HepG2 (cell line): ENCODE measurements at regions not wholly inside any gene's neighbourhood (a gene's known extent, or its start where the extent isn't known, plus 50 kb on each side); places are given as distances from the start of the nearest gene placed in this dataset.
A peak's percentile ranks its signal among the peaks of the same experiment; 100 is the strongest.

Source experiments
- ATAC-seq: fragments of 200-7000 bp; cut with Tn5 transposase; 3 replicates; pipeline ENCODE4 v1.9.1; 2020; ENCODE audit warnings: mild to moderate bottlenecking, moderate library complexity
- BruUV-seq: library from RNA; stranded (reverse); fragments of 400-500 nt; replicated peaks from 2 replicates; lab custom pipeline; 2021; lab: Mats Ljungman, UMichigan
- CTCF ChIA-PET: fragments of 300-600 bp; formaldehyde crosslinking; extraction: SDS; loops from one replicate; lab custom pipeline; 2021; ENCODE audit warnings: low total read pairs, inconsistent platforms, low intra/inter-chr PET ratio; lab: Yijun Ruan, JAX
- POLR2A ChIA-PET: fragments of 350-600 bp; sonication (Branson Sonifier 250); formaldehyde crosslinking; loops from one replicate; lab custom pipeline; 2020; ENCODE audit warnings: antibody characterized with exemption, inconsistent platforms; lab: Yijun Ruan, JAX
- DNase-seq: peaks from one replicate; pipeline ENCODE4 v3.0.0-alpha.2; 2015; ENCODE audit warnings: low spot score
- FAIRE-seq: peaks from 3 replicates; lab custom pipeline; 2011; peaks lifted over from hg19 to GRCh38; lab: Jason Lieb, UNC
- H2AFZ ChIP-seq: one replicate; pipeline ENCODE4 v1.6.1; 2011; ENCODE audit warnings: low read length, inconsistent platforms
- H3K27ac ChIP-seq: fragments of 300-600 bp; 3 replicates; pipeline ENCODE4 v1.8.0; 2011; ENCODE audit warnings: mixed run types, mild to moderate bottlenecking, mixed read lengths, low read length, inconsistent platforms; ENCODE audit not compliant: insufficient read depth; ENCODE audit errors: extremely low read length
- H3K27me3 ChIP-seq, 2 experiments: fragments of 200-600 bp in 1 of 2; 2 replicates in 1 of 2; 3 replicates in 1 of 2; pipeline versions ENCODE4 v1.6.0 to v1.8.0; 2011; ENCODE audit warnings: low read length in 2 of 2, mild to moderate bottlenecking in 2 of 2, moderate library complexity in 2 of 2, inconsistent platforms in 1 of 2; ENCODE audit not compliant: insufficient read depth in 2 of 2, control insufficient read depth in 1 of 2
- H3K36me3 ChIP-seq, 2 experiments: fragments of 200-600 bp in 1 of 2; replicated peaks in 1 of 2; 2 replicates in 1 of 2; 3 replicates in 1 of 2; pipeline versions ENCODE4 v1.5.1 to v1.8.0; 2011; ENCODE audit warnings: low read length in 2 of 2, inconsistent platforms in 1 of 2; ENCODE audit not compliant: insufficient read depth in 2 of 2, control insufficient read depth in 1 of 2
- H3K4me1 ChIP-seq: 2 replicates; pipeline ENCODE4 v1.5.1; 2012; ENCODE audit warnings: low read length, inconsistent platforms; ENCODE audit not compliant: insufficient read depth
- H3K4me2 ChIP-seq: 2 replicates; pipeline ENCODE4 v1.6.0; 2011; ENCODE audit warnings: low read depth, low read length, inconsistent platforms
- H3K4me3 ChIP-seq, 3 experiments: fragments of 200-600 bp in 1 of 3; sonication (generic), shearing (Covaris generic) in 1 of 3; replicated peaks in 1 of 3; 2 replicates each; pipeline ENCODE4 v1.5.1; 2011 to 2016; ENCODE audit warnings: low read length in 3 of 3, inconsistent platforms in 2 of 3, low read depth in 2 of 3, mild to moderate bottlenecking in 2 of 3, control low read depth in 1 of 3, mixed read lengths in 1 of 3; ENCODE audit not compliant: insufficient read depth in 1 of 3
- H3K79me2 ChIP-seq: one replicate; pipeline ENCODE4 v1.6.1; 2011; ENCODE audit warnings: low read length, inconsistent platforms; ENCODE audit not compliant: insufficient read depth
- H3K9ac ChIP-seq: 2 replicates; pipeline ENCODE4 v1.6.0; 2011; ENCODE audit warnings: mild to moderate bottlenecking, low read depth, low read length, inconsistent platforms; ENCODE audit not compliant: insufficient read depth
- H3K9me3 ChIP-seq: 2 replicates; pipeline ENCODE4 v1.5.1; 2012; ENCODE audit warnings: mild to moderate bottlenecking, low read length
- H4K20me1 ChIP-seq: 2 replicates; pipeline ENCODE4 v1.6.0; 2011; ENCODE audit warnings: inconsistent platforms, mild to moderate bottlenecking, low read length, moderate library complexity; ENCODE audit not compliant: insufficient read depth
- IKZF5 ChIP-seq: IDR thresholded peaks from 2 replicates; pipeline ENCODE4 v1.6.1; 2018; ENCODE audit warnings: missing genetic modification reagents, mild to moderate bottlenecking, missing compliant biosample characterization
- NFAT5 ChIP-seq: sonication (generic); formaldehyde crosslinking; IDR thresholded peaks from 2 replicates; pipeline ENCODE4 v1.4.0; 2020; ENCODE audit warnings: missing genetic modification reagents
- TEAD3 ChIP-seq: optimal IDR thresholded peaks from 2 replicates; pipeline ENCODE3; 2016; ENCODE audit warnings: borderline replicate concordance
- ZBTB20 ChIP-seq: sonication (generic); formaldehyde crosslinking; IDR thresholded peaks from 2 replicates; pipeline ENCODE4 v1.8.1; 2023; ENCODE audit warnings: missing genetic modification reagents, low read depth, mild to moderate bottlenecking, borderline replicate concordance
- ZBTB40 ChIP-seq, 2 experiments: fragments of 450-650 bp in 1 of 2; sonication (generic) in 1 of 2; formaldehyde crosslinking in 1 of 2; IDR thresholded peaks; 2 replicates each; pipeline versions ENCODE4 v1.6.1 to v1.8.0; 2016 to 2022; ENCODE audit warnings: antibody characterized with exemption in 1 of 2, mild to moderate bottlenecking in 1 of 2, missing genetic modification reagents in 1 of 2
- ZKSCAN5 ChIP-seq: sonication (generic); formaldehyde crosslinking; IDR thresholded peaks from 2 replicates; pipeline ENCODE4 v1.5.1; 2020; ENCODE audit warnings: mild to moderate bottlenecking, missing genetic modification reagents
- ZNF282 ChIP-seq: fragments of 450-650 bp; IDR thresholded peaks from 2 replicates; pipeline ENCODE4 v1.6.1; 2018; ENCODE audit not compliant: partially characterized antibody
- ZNF615 ChIP-seq: sonication (generic); formaldehyde crosslinking; IDR thresholded peaks from 2 replicates; pipeline ENCODE4 v1.5.0; 2020; ENCODE audit warnings: mild to moderate bottlenecking, missing genetic modification reagents, borderline replicate concordance
- WGBS: methylation state at CpG from one replicate; pipeline ENCODE4 v1.1.6; 2017; ENCODE audit warnings: low lambda C conversion rate; 5-methylcytosine and 5-hydroxymethylcytosine counted together
- in situ Hi-C: cut with HindIII; loops from 2 replicates; pipeline ENCODE4 v1.10.0; 2017; ENCODE audit warnings: low pct_unique_long_range_greater_than_20kb; ENCODE audit not compliant: extremely low pct_ligation_motif_present
- intact Hi-C: fragments of 100-400 bp; cut with micrococcal nuclease; formaldehyde crosslinking; loops from one replicate; pipeline ENCODE4 v1.10.0; 2022; ENCODE audit not compliant: unreplicated experiment

GRCh38 chr16:56013962-56014552 is 138.9 kb upstream of the CES5A start:
- CTCF ChIA-PET = no interaction called here
- in situ Hi-C loops (no loop called here), intact Hi-C loops (no loop called here)
- Histone ChIP-seq H3K79me2 (no peaks in the 10 kb centered on the region), H3K27ac (no peak overlapping the region), H3K27me3 (no peaks in the 10 kb centered on the region), H2AFZ (no peak overlapping the region), H3K9ac (no peak overlapping the region), H3K4me1 (no peaks in the 10 kb centered on the region), H3K36me3 (no peaks in the 10 kb centered on the region), H4K20me1 (no peaks in the 10 kb centered on the region), H3K9me3 (no peaks in the 10 kb centered on the region), H3K4me2 (no peak overlapping the region), H3K4me3 (no peak overlapping the region)
- no TSS peak for BruUV-seq
- 13% methylated on average over 6 of the region's 6 CpGs for WGBS
- POLR2A ChIA-PET = no interaction called here
- peak; percentile 67; the same call in 2 of the 3 replicates for ATAC-seq
- DNase-seq = peak; percentile 45
- peak; percentile 48 for FAIRE-seq
- TF ChIP-seq ZNF282 (no peak), ZNF615 (no peak), ZBTB40 (IDR thresholded peaks at IDR 0.05) (no peak), ZBTB40 (CRISPR knock-in tag; IDR thresholded peaks at IDR 0.05) (peak; percentile 28; the same call in 1 of the 2 replicates), TEAD3 (CRISPR knock-in tag) (peak; percentile 34), ZKSCAN5 (CRISPR knock-in tag) (no peak), ZBTB20 (peak; percentile 63; the same call in 1 of the 2 replicates), IKZF5 (CRISPR knock-in tag) (peak; percentile 80; the same call in 1 of the 2 replicates), NFAT5 (CRISPR knock-in tag) (peak; percentile 91)
